ENCODE measurements at regions not wholly inside any gene's neighbourhood (a gene's known extent, or its start where the extent isn't known, plus 50 kb on each side); places are given as distances from the start of the nearest gene placed in this dataset.

DNA sequence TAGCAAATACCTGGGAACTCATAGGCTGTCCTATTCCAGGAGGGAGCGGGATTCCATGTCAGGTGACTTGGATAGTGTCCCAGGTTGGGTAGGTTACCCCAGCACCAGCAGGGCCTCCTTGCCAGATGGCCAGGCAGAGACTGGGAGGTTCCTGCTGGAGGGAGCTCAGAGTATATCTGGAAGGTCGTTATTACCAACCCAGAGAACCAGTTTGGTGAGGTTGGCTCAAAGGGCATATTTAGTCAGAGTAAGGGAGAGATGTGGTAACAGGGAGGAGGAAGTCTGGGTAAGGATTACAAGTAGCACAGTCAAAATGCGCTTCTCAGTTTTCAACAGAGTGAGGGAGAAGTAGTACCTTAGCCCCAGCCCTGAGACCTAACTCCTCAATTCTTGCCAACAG lies 53.3 kb upstream of the LNX1 start:
- Histone ChIP-seq H3K9me2 (replicated peaks; ENCODE audit: low read length) (no peaks in the 10 kb centered on the region), H3K4me2 (ENCODE audit: low read length) (peak overlapping the region; percentile 70), H3K4me1 (ENCODE audit: insufficient read depth, low read length) (peaks cover 28% of the 10 kb centered on the region), H3K27me3 (ENCODE audit: low read length) (no peaks in the 10 kb centered on the region), H3F3A (ENCODE audit: low read length, unreplicated experiment) (no peaks in the 10 kb centered on the region), H3K9me3 (ENCODE audit: low read length) (no peaks in the 10 kb centered on the region), H3K27ac (ENCODE audit: low read length) (peak overlapping the region; percentile 76), H3K79me2 (ENCODE audit: low read length) (no peaks in the 10 kb centered on the region), H3K4me3 (ENCODE audit: low read length) (no peak overlapping the region), H3K36me3 (ENCODE audit: low read depth, low read length) (no peaks in the 10 kb centered on the region), H2AFZ (ENCODE audit: low read length) (peak overlapping the region; percentile 67), H3K9ac (ENCODE audit: low read length) (no peak overlapping the region; the same call in 1 of the 2 replicates), H4K20me1 (ENCODE audit: low read length) (no peaks in the 10 kb centered on the region)
- ChIA-PET CTCF (no interaction called here), POLR2A (ENCODE audit: unreplicated experiment) (no interaction called here)
- intact Hi-C loops (cut with micrococcal nuclease): no loop called here
- ATAC-seq (peak; percentile 76), DNase-seq (peak; percentile 97)
- TF ChIP-seq EZH2phosphoT487 (IDR thresholded peaks at IDR 0.05; ENCODE audit: borderline replicate concordance, low read length): no peak
- no peak for TF ChIP-seq EZH2 (IDR thresholded peaks at IDR 0.05; ENCODE audit: low read length, unreplicated experiment)
- no TSS peak for BruUV-seq (replicated peaks)
